ENCODE measurements at regions not wholly inside any gene's neighbourhood (a gene's known extent, or its start where the extent isn't known, plus 50 kb on each side); places are given as distances from the start of the nearest gene placed in this dataset.

GRCh38 chr12:24045816-24046257 lies 96.4 kb upstream of the SOX5 start:
- TF ChIP-seq GATA2 (IDR thresholded peaks at IDR 0.05; ENCODE audit: low read depth, low read length) (no peak), GATA3 (IDR thresholded peaks at IDR 0.05; ENCODE audit: low read depth, low read length) (no peak)

Measured in SH-SY5Y (cell line).